DND-41 (cell line): ENCODE measurements at regions not wholly inside any gene's neighbourhood (a gene's known extent, or its start where the extent isn't known, plus 50 kb on each side); places are given as distances from the start of the nearest gene placed in this dataset.

Source experiments
- CTCF ChIP-seq: IDR thresholded peaks from 2 replicates; pipeline ENCODE4 v1.5.1; 2012; ENCODE audit warnings: borderline replicate concordance, low read length, moderate library complexity, mild to moderate bottlenecking; ENCODE audit not compliant: poor library complexity, severe bottlenecking; ENCODE audit errors: extremely low read depth
- EZH2 ChIP-seq: IDR thresholded peaks from 3 replicates; pipeline ENCODE4 v1.6.1; 2012; ENCODE audit warnings: borderline replicate concordance, low read depth, mild to moderate bottlenecking, moderate library complexity, low read length, inconsistent platforms; ENCODE audit not compliant: severe bottlenecking

GRCh38 chrX:39117101-39117500, 315.8 kb downstream of the MID1IP1 start:
- no peak for TF ChIP-seq CTCF
- TF ChIP-seq EZH2: no peak
